ENCODE measurements at regions not wholly inside any gene's neighbourhood (a gene's known extent, or its start where the extent isn't known, plus 50 kb on each side); places are given as distances from the start of the nearest gene placed in this dataset.

DNA sequence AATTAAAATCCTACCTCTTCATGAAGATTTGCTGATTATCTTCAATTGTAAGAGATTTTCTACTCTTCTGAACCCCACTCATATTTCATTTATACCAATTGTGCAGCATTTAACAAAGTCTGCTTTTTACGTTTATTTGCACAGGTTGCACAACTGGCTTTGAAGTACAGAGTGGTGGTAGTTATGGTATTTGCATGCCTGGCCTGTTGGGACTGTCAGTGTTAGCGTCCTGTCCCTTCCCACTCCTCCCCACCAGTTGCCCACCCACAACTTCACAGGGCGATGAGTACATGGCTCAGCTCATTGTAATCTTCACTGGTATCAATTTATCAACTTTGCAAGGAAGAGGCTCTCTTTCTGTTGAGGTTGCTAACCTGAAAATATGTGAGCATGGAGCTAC lies 372.3 kb downstream of the AASDHPPT start:
- TF ChIP-seq, protein P1, sequence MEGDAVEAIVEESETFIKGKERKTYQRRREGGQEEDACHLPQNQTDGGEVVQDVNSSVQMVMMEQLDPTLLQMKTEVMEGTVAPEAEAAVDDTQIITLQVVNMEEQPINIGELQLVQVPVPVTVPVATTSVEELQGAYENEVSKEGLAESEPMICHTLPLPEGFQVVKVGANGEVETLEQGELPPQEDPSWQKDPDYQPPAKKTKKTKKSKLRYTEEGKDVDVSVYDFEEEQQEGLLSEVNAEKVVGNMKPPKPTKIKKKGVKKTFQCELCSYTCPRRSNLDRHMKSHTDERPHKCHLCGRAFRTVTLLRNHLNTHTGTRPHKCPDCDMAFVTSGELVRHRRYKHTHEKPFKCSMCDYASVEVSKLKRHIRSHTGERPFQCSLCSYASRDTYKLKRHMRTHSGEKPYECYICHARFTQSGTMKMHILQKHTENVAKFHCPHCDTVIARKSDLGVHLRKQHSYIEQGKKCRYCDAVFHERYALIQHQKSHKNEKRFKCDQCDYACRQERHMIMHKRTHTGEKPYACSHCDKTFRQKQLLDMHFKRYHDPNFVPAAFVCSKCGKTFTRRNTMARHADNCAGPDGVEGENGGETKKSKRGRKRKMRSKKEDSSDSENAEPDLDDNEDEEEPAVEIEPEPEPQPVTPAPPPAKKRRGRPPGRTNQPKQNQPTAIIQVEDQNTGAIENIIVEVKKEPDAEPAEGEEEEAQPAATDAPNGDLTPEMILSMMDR (IDR thresholded peaks at IDR 0.05; ENCODE audit: low read depth, low read length), result no peak
- TF ChIP-seq POLR2A (IDR thresholded peaks at IDR 0.05; ENCODE audit: extremely low read depth, insufficient read length) (no peak), MYC (IDR thresholded peaks at IDR 0.05; ENCODE audit: low read depth, low read length) (no peak)
- TF ChIP-seq, protein P2, sequence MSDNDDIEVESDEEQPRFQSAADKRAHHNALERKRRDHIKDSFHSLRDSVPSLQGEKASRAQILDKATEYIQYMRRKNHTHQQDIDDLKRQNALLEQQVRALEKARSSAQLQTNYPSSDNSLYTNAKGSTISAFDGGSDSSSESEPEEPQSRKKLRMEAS (IDR thresholded peaks at IDR 0.05; ENCODE audit: low read depth, low read length), result no peak
- DNase-seq (ENCODE audit: low read depth), result no peak
- H3K4me3 ChIP-seq (ENCODE audit: low read depth, low read length), result no peak overlapping the region

DNA sequence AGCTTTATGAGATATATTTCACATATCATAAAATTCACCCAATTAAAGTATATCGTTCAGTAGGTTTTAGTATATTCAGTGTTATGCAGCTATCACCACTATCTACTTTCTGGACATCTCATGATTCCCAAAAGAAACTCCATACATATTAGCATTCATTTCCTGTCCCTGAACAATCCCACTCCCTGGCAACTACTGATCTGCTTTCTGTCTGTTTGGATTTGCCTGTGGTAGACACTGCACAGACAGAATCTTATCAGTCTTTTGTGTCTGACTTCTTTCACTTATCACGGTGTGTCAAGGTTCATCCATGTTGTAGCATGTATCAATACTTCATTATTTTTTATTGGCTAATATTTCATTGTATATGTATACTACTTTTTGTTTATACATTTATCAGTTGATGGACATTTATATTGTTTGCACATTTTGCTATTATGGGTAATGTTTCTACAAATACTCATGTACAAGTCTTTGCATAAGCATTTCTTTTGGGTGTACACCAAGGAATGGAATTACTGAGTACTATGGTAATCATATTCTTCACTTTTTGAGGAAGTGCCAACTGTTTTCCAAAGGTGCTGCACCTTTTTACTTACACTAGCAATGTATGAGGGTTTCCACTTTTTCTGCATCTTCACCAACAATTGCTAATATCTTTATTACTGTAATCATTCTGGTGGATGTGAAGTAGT lies 373.9 kb downstream of the AASDHPPT start:
- no peak for DNase-seq (ENCODE audit: low read depth)
- TF ChIP-seq POLR2A (IDR thresholded peaks at IDR 0.05; ENCODE audit: extremely low read depth, insufficient read length) (no peak), MYC (IDR thresholded peaks at IDR 0.05; ENCODE audit: low read depth, low read length) (no peak)
- TF ChIP-seq, protein P2 (IDR thresholded peaks at IDR 0.05; ENCODE audit: low read depth, low read length), result no peak
- TF ChIP-seq, protein P1 (IDR thresholded peaks at IDR 0.05; ENCODE audit: low read depth, low read length), result no peak

DNA sequence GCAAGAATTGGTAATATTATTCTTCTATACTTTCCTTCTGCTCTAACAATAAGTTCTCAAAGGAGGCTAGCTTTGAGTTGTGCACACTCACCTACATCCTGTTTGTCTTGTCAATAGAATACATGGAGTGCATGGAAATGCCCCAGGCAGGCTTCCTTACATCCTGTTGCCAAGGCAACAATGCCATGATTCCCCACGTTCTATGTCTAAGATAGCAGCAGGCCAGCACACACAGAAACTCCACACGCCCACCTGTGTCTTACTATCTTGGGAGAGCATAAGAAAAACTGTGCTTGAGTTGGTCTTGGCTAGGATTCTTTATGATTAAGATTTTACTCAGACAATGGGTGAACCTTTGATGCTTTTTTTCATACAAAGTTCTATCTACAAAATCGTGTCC lies 379.2 kb downstream of the AASDHPPT start:
- TF ChIP-seq, protein P2 (IDR thresholded peaks at IDR 0.05; ENCODE audit: low read depth, low read length), result no peak
- TF ChIP-seq MYC (IDR thresholded peaks at IDR 0.05; ENCODE audit: low read depth, low read length), result no peak
- TF ChIP-seq, protein P1 (IDR thresholded peaks at IDR 0.05; ENCODE audit: low read depth, low read length), result no peak
- no peak for TF ChIP-seq POLR2A (IDR thresholded peaks at IDR 0.05; ENCODE audit: extremely low read depth, insufficient read length)
- no peak overlapping the region for H3K4me3 ChIP-seq (ENCODE audit: low read depth, low read length)
- no peak for DNase-seq (ENCODE audit: low read depth)

More for the DNA sequence above, 373.9 kb downstream of the AASDHPPT start:
- no peak overlapping the region for H3K4me3 ChIP-seq (ENCODE audit: low read depth, low read length)

DNA sequence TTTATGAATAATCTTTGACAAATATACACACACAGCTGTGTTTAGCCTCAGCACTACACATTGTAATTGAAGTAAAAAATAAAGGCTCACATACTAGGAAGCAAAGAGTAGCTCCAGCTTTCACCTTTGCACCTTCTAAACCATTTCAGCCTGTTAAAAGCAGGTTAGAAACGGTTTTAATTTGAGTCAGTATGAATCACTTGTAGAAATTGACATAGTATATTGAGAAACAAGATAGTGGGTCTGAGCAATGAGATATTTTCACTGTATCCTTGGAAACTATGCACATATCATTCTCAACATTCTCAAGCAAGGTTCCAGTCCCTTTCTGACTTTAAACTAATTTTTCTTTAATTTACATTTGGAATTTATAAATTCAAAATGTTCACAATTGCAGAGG lies 380.3 kb downstream of the AASDHPPT start:
- no peak for DNase-seq (ENCODE audit: low read depth)
- TF ChIP-seq POLR2A (IDR thresholded peaks at IDR 0.05; ENCODE audit: extremely low read depth, insufficient read length), result no peak
- TF ChIP-seq, protein P2 (IDR thresholded peaks at IDR 0.05; ENCODE audit: low read depth, low read length), result no peak
- H3K4me3 ChIP-seq (ENCODE audit: low read depth, low read length), result no peak overlapping the region

DNA sequence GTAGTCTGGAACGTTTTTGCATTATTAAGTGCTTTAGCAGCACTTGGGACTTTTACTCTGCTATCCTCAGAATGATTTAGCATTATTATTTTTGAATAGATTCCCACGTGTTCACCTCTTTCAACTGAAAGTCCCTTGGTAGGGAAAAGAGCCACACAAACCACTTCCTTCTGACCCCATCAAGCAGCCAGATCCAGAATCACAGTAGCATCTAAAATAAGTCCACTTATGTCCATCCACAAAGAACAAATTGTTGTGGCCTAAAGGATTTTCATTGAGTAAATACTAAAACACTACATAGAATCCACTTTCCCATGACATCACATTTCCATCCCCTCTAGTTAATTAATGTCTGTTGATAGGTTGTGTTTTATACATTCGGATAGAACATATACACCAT lies 381.7 kb downstream of the AASDHPPT start:
- no peak overlapping the region for H3K4me3 ChIP-seq (ENCODE audit: low read depth, low read length)
- TF ChIP-seq, protein P2 (IDR thresholded peaks at IDR 0.05; ENCODE audit: low read depth, low read length), result no peak
- TF ChIP-seq POLR2A (IDR thresholded peaks at IDR 0.05; ENCODE audit: extremely low read depth, insufficient read length), result no peak
- TF ChIP-seq MYC (IDR thresholded peaks at IDR 0.05; ENCODE audit: low read depth, low read length), result no peak
- TF ChIP-seq, protein P1 (IDR thresholded peaks at IDR 0.05; ENCODE audit: low read depth, low read length), result no peak
- no peak for DNase-seq (ENCODE audit: low read depth)

DNA sequence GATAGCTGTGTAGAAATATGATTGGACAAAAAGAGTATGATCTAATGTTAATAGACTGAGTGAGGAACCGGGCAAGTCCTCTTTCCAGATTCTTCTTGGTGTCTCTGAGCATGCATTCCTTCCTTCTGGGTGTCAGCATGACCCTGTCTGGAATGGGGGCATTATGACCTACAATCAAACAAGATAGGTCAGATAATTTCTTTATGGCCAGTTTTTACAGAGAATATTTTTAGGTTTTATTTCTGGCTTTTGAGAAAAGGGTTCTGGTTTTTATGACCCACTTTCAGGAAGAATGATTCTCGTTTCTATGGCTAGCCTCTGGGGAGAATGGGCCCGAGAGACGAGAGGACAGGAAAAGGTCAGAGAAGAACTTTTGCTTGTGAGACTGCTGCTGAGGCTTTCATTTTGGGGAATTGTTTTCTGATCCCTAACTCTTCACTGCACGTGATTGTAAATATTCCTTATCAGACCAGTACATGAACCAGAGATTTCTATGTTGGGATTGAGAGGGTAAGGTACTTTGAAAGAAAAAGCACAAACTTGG lies 383.8 kb downstream of the AASDHPPT start:
- no peak for DNase-seq (ENCODE audit: low read depth)

More for the DNA sequence above, 383.8 kb downstream of the AASDHPPT start:
- TF ChIP-seq, protein P2 (IDR thresholded peaks at IDR 0.05; ENCODE audit: low read depth, low read length), result no peak
- TF ChIP-seq MYC (IDR thresholded peaks at IDR 0.05; ENCODE audit: low read depth, low read length), result no peak
- no peak for TF ChIP-seq POLR2A (IDR thresholded peaks at IDR 0.05; ENCODE audit: extremely low read depth, insufficient read length)
- TF ChIP-seq, protein P1 (IDR thresholded peaks at IDR 0.05; ENCODE audit: low read depth, low read length), result no peak
- no peak overlapping the region for H3K4me3 ChIP-seq (ENCODE audit: low read depth, low read length)
